Pancreas (tissue), 10 donors: ENCODE measurements at regions not wholly inside any gene's neighbourhood (a gene's known extent, or its start where the extent isn't known, plus 50 kb on each side); places are given as distances from the start of the nearest gene placed in this dataset.

Source experiments
- ATAC-seq, 4 donors: fragments of 200-7000 bp; cut with Tn5 transposase; one replicate each; pipeline versions ENCODE4 v1.8.0 to v1.9.1; 2020; ENCODE audit warnings: mild to moderate bottlenecking in 4 of 4, moderate library complexity in 4 of 4
- DNase-seq, 6 donors: peaks; one replicate each; pipeline ENCODE4 v3.0.0-alpha.2; 2020
- FAIRE-seq: peaks from 2 replicates; lab custom pipeline; 2012; peaks lifted over from hg19 to GRCh38; lab: Jason Lieb, UNC
- H3K27ac ChIP-seq, 4 donors: fragments of 200-600 bp; sonication (generic); 1 replicate in 3 of 4; 2 replicates in 1 of 4; pipeline versions ENCODE4 v1.5.0 to v1.8.0; 2020
- H3K27me3 ChIP-seq, 4 donors: fragments of 200-600 bp; one replicate each; pipeline ENCODE4 v1.8.0; 2021
- H3K36me3 ChIP-seq, 3 donors: fragments of 200-600 bp; sonication (generic) in 1 of 3; one replicate each; pipeline versions ENCODE4 v1.5.0 to v1.8.0; 2020 to 2021
- H3K4me1 ChIP-seq, 3 donors: fragments of 200-600 bp; one replicate each; pipeline ENCODE4 v1.8.0; 2021
- H3K4me3 ChIP-seq, 4 donors: fragments of 200-600 bp; sonication (generic) in 2 of 4; one replicate each; pipeline versions ENCODE4 v1.5.0 to v1.8.0; 2020 to 2021
- H3K9me3 ChIP-seq, 4 donors: fragments of 200-600 bp; one replicate each; pipeline ENCODE4 v1.8.0; 2021
- CTCF ChIP-seq, 4 donors: fragments of 200-600 bp; sonication (generic) in 3 of 4; IDR thresholded peaks; one replicate each; pipeline versions ENCODE4 v1.5.0 to v1.8.0; 2021; ENCODE audit warnings: antibody characterized with exemption in 4 of 4
- WGBS, 2 donors: extraction: QIAGEN DNeasy Blood & Tissue Kit; methylation state at CpG; one replicate each; pipeline ENCODE4 v1.1.7; 2013; 5-methylcytosine and 5-hydroxymethylcytosine counted together
- intact Hi-C, 3 donors: fragments of 100-400 bp; cut with DNase I; formaldehyde crosslinking; loops; one replicate each; pipeline versions ENCODE4 v1.11.1 to v1.14.2; 2022
- donor health status: healthy with polysubstance abuse.
- donor health status: DM: no; HTN: no; CAD: no; lungs with moderate emphysema.
- donor health status: DM: no; HTN: no; CAD: no.
- donor health status: control.
- donor health status: control.
- donor health status: Bipolar disorder and iron deficiency.
- donor health status: DM: yes; HTN: yes; CAD: no.
- donor health status: DM: no; HTN: no; CAD: no.
- donor health status: DM: no; HTN: no; CAD: no.
- donor health status: DM: yes; HTN: yes; CAD: no.

DNA sequence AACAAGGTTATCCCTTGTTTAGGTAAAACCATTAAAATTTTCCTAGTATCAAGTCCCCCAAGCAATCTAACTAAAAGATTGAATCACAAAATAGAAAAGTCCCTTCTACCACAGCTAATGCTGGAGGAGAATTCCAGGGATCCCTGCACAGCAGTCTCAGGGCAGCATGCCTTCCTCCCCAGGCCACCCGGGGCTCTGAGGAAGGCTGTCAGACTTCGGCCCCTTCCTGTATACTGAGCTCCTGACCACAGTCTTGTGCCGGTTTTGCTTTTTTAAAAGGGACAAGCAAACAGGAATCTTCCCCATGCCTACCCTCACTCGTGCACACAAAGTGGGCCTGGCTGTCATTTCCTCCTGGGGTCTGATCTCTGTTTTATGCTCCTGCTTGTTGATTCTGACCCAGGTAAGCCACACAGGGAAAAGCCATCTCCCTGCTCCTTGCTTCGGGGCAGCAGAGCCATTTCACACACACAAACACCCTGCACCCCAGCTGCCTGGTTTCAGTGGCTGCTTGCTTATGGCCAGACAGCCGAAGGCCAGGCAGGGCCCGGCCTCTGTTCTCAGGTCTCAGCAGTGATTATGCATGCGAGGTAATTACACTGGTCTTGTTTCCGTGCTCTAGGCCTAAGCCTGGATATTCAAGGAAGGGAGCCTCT lies 211.9 kb downstream of the NXNL2 start:
- H3K27me3 ChIP-seq: no peaks in the 10 kb centered on the region
- H3K4me3 ChIP-seq: no peak overlapping the region
- no peak for DNase-seq
- 77 to 80% methylated on average over 9 of the region's 9 CpGs for WGBS, 2 donors
- no peaks in the 10 kb centered on the region for H3K9me3 ChIP-seq
- no peak for ATAC-seq
- FAIRE-seq: no peak
- no peak overlapping the region for H3K27ac ChIP-seq
- H3K36me3 ChIP-seq: no peaks in the 10 kb centered on the region
- intact Hi-C loops: no loop called here
- TF ChIP-seq CTCF (IDR thresholded peaks at IDR 0.05): no peak
- H3K4me1 ChIP-seq: no peaks in the 10 kb centered on the region

DNA sequence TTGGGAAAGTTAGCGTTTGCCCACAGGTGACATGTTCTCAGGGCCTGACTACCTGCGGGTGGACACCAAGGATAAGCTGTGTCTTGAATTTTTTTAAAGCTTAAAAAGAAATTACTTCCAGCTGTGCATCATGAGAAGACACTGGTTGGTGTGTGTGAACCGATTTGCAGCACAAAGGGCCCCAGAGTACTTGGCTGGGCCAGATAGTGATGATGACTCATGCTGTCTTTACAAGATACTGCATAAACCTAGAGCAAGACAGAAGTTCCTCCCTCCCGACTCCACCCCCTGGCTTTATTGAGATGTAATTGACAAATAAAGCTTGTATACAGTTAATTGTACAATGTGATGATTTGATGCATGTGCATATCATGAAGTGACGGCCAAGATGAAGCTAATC lies 212.8 kb downstream of the NXNL2 start:
- Histone ChIP-seq H3K36me3 (no peaks in the 10 kb centered on the region), H3K9me3 (no peaks in the 10 kb centered on the region), H3K4me3 (no peak overlapping the region), H3K27ac (no peak overlapping the region), H3K4me1 (no peaks in the 10 kb centered on the region), H3K27me3 (no peaks in the 10 kb centered on the region)
- intact Hi-C loops: no loop called here
- ATAC-seq: peak in 3 of 4 donors; percentile 55 to 76 (median 67)
- DNase-seq: no peak
- 58 to 64% methylated on average over 5 of the region's 5 CpGs for WGBS, 2 donors
- no peak for TF ChIP-seq CTCF (IDR thresholded peaks at IDR 0.05)
- no peak for FAIRE-seq

DNA sequence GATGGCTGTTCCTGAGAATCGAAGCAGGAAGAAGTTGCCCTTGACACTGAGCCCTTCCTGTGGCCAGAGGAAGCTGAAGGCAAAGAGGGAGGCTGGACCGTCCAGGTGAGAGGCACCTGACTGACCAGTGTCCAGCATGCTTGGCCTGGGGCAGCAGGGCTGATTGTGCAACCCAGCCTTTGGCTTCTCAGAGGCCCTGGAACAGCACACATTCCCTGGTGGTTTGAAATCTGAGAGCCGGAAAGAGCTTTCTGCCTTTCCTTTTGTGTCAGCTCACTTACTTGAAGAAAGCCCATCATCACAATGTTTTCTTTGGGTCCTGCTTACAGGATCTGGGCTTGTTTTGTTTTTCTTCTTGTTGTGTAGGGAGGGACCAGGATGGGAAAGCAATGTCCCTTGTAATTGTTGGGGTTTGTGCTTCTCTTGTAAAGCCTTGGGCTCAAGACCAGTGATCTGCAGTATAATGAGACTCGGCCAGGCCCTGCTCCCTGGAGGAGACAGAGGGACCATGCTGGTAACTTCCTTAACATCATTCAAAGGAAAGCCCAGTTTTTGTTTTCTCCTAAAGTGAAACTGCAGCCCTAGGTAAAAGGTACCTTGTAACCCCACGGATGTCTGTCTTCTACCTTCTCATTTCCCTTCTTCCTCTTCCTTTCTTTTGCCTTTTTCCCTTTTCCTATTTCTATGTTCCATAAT lies 213.7 kb downstream of the NXNL2 start:
- WGBS, 2 donors: 84% methylated on average over 5 of the region's 5 CpGs
- no peak for TF ChIP-seq CTCF (IDR thresholded peaks at IDR 0.05)
- H3K36me3 ChIP-seq: no peaks in the 10 kb centered on the region
- H3K27me3 ChIP-seq: no peaks in the 10 kb centered on the region
- no peak overlapping the region for H3K4me3 ChIP-seq
- intact Hi-C loops: no loop called here
- DNase-seq (no peak), FAIRE-seq (no peak), ATAC-seq (peak in 3 of 4 donors; percentile 33 to 49 (median 45))
- H3K4me1 ChIP-seq: no peaks in the 10 kb centered on the region
- H3K27ac ChIP-seq: no peak overlapping the region
- H3K9me3 ChIP-seq: no peaks in the 10 kb centered on the region

- Histone ChIP-seq H3K4me1 (peaks cover 0 to 3% (median 0%) of the 10 kb centered on the region in 3 donors), H3K36me3 (no peaks in the 10 kb centered on the region), H3K9me3 (no peaks in the 10 kb centered on the region), H3K27me3 (no peaks in the 10 kb centered on the region), H3K27ac (no peak overlapping the region), H3K4me3 (no peak overlapping the region)
- no peak for DNase-seq
- intact Hi-C loops: no loop called here
- FAIRE-seq: no peak
- no peak for TF ChIP-seq CTCF (IDR thresholded peaks at IDR 0.05)
- 70 to 72% methylated on average over 2 of the region's 2 CpGs for WGBS, 2 donors
- peak in 1 of 4 donors; percentile 9 for ATAC-seq
Observed at GRCh38 chr9:88749420-88749819, 214.4 kb downstream of the NXNL2 start.
